ENCODE measurements at regions not wholly inside any gene's neighbourhood (a gene's known extent, or its start where the extent isn't known, plus 50 kb on each side); places are given as distances from the start of the nearest gene placed in this dataset.

DNA sequence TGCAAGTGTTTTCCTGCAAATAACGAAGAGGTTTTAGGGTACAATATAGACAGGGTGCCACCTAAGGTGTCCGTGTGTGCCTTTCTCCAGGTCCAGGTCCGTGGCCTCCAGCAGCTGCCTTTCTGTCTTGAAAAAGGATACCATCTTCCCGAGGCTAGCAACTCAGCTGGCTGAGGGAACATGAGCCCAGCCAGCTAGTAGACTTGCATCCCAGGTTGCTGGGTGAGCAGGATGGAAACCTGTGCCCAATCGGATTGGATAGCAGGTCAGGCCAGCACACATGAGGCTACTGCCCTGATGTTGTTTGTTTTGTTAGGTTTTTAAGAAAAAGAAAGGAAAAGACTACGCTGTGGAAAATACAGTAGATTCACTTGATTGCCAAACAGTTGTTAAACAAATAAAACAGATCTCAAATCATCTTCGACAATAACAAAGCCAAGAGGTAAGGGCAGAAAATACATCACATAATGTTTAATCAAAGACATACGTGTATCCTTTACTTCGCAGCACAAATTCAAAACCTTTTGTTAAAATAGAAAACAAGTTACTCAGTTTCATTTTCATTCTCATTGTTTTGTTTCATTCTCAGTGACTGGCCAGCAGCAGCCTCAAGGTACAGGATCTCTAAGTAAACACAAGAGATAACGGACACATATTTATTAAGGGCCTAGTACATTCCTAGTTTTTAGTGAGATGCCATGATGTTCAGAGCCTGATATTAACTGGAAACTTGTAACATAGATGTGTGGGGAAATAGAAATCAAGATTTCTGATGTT lies 661.2 kb upstream of the NR2F2 start:
- TF ChIP-seq, protein P1, sequence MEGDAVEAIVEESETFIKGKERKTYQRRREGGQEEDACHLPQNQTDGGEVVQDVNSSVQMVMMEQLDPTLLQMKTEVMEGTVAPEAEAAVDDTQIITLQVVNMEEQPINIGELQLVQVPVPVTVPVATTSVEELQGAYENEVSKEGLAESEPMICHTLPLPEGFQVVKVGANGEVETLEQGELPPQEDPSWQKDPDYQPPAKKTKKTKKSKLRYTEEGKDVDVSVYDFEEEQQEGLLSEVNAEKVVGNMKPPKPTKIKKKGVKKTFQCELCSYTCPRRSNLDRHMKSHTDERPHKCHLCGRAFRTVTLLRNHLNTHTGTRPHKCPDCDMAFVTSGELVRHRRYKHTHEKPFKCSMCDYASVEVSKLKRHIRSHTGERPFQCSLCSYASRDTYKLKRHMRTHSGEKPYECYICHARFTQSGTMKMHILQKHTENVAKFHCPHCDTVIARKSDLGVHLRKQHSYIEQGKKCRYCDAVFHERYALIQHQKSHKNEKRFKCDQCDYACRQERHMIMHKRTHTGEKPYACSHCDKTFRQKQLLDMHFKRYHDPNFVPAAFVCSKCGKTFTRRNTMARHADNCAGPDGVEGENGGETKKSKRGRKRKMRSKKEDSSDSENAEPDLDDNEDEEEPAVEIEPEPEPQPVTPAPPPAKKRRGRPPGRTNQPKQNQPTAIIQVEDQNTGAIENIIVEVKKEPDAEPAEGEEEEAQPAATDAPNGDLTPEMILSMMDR (IDR thresholded peaks at IDR 0.05) = no peak
- TF ChIP-seq POLR2A (IDR thresholded peaks at IDR 0.05) = no peak
